Suprapubic skin (tissue), 3 donors: ENCODE measurements at regions not wholly inside any gene's neighbourhood (a gene's known extent, or its start where the extent isn't known, plus 50 kb on each side); places are given as distances from the start of the nearest gene placed in this dataset.

Source experiments
- CTCF ChIP-seq, 2 donors: fragments of 200-600 bp in 1 of 2; fragments of 450-650 bp in 1 of 2; sonication (generic) in 1 of 2; IDR thresholded peaks; one replicate each; pipeline ENCODE4 v1.5.1; 2016 to 2019; ENCODE audit warnings: antibody characterized with exemption in 2 of 2, mild to moderate bottlenecking in 1 of 2, moderate library complexity in 1 of 2
- POLR2A ChIP-seq, 2 donors: fragments of 450-650 bp; IDR thresholded peaks; one replicate each; pipeline ENCODE4 v1.6.1; 2017; ENCODE audit warnings: antibody characterized with exemption in 2 of 2, mild to moderate bottlenecking in 2 of 2, moderate library complexity in 2 of 2

- TF ChIP-seq CTCF (IDR thresholded peaks at IDR 0.05) (no peak), POLR2A (IDR thresholded peaks at IDR 0.05) (no peak)
Measured at GRCh38 chr11:98296091-98296880, 724.5 kb upstream of the CNTN5 start.
